Liver (tissue), 8 donors: ENCODE measurements at regions not wholly inside any gene's neighbourhood (a gene's known extent, or its start where the extent isn't known, plus 50 kb on each side); places are given as distances from the start of the nearest gene placed in this dataset.

Source experiments
- DNase-seq: peaks from one replicate; pipeline ENCODE4 v3.0.0-alpha.2; 2017; ENCODE audit warnings: low spot score
- H3K27ac ChIP-seq, 2 donors: one replicate each; pipeline ENCODE4 v1.7.0; 2013; ENCODE audit warnings: inconsistent platforms in 2 of 2, low read length in 2 of 2, control low read depth in 1 of 2, low read depth in 1 of 2, mild to moderate bottlenecking in 1 of 2
- H3K27me3 ChIP-seq, 4 donors: one replicate each; pipeline versions ENCODE4 v1.6.1 to v1.7.0; 2013; ENCODE audit warnings: low read length in 3 of 4, inconsistent platforms in 1 of 4, mild to moderate bottlenecking in 1 of 4, moderate library complexity in 1 of 4; ENCODE audit not compliant: control insufficient read depth in 4 of 4, insufficient read depth in 4 of 4
- H3K36me3 ChIP-seq, 4 donors: one replicate each; pipeline versions ENCODE4 v1.6.1 to v1.7.0; 2013; ENCODE audit warnings: low read length in 3 of 4, mild to moderate bottlenecking in 3 of 4, low read depth in 1 of 4, moderate library complexity in 1 of 4; ENCODE audit not compliant: control insufficient read depth in 4 of 4, insufficient read depth in 3 of 4
- H3K4me1 ChIP-seq, 4 donors: one replicate each; pipeline versions ENCODE4 v1.6.1 to v1.7.0; 2013; ENCODE audit warnings: low read length in 3 of 4, mild to moderate bottlenecking in 3 of 4, moderate library complexity in 1 of 4; ENCODE audit not compliant: control insufficient read depth in 4 of 4, insufficient read depth in 4 of 4
- H3K4me3 ChIP-seq, 3 donors: one replicate each; pipeline versions ENCODE4 v1.6.1 to v1.7.0; 2013; ENCODE audit warnings: low read length in 3 of 3, control low read depth in 1 of 3, low read depth in 1 of 3, mild to moderate bottlenecking in 1 of 3
- H3K9ac ChIP-seq, 2 donors: one replicate each; pipeline ENCODE4 v1.7.0; 2013; ENCODE audit warnings: low read length in 2 of 2, mild to moderate bottlenecking in 2 of 2, moderate library complexity in 2 of 2, control low read depth in 1 of 2, low read depth in 1 of 2
- H3K9me3 ChIP-seq, 4 donors: one replicate each; pipeline versions ENCODE4 v1.6.1 to v1.7.0; 2013; ENCODE audit warnings: low read length in 3 of 4; ENCODE audit not compliant: control insufficient read depth in 4 of 4
- EGR1 ChIP-seq, 2 donors: IDR thresholded peaks; 2 replicates each; pipeline ENCODE4 v1.6.1; 2016 to 2018; ENCODE audit warnings: antibody characterized with exemption in 2 of 2, low read depth in 2 of 2
- FOXA1 ChIP-seq: IDR thresholded peaks from 2 replicates; pipeline ENCODE4 v1.6.1; 2016; ENCODE audit warnings: antibody characterized with exemption
- FOXA2 ChIP-seq: IDR thresholded peaks from 2 replicates; pipeline ENCODE4 v1.6.1; 2016; ENCODE audit warnings: antibody characterized with exemption
- GABPA ChIP-seq, 2 donors: IDR thresholded peaks in 1 of 2; conservative IDR thresholded peaks in 1 of 2; 2 replicates each; pipeline ENCODE4 v1.6.1; 2016; ENCODE audit warnings: antibody characterized with exemption in 2 of 2, mild to moderate bottlenecking in 1 of 2, moderate library complexity in 1 of 2
- HNF4A ChIP-seq, 2 donors: conservative IDR thresholded peaks; 2 replicates each; pipeline ENCODE4 v1.6.1; 2016; ENCODE audit warnings: antibody characterized with exemption in 2 of 2, mild to moderate bottlenecking in 2 of 2
- HNF4G ChIP-seq: IDR thresholded peaks from 2 replicates; pipeline ENCODE4 v1.6.1; 2016; ENCODE audit warnings: antibody characterized with exemption
- JUND ChIP-seq, 2 donors: IDR thresholded peaks; 2 replicates each; pipeline ENCODE4 v1.6.1; 2016; ENCODE audit warnings: antibody characterized with exemption in 2 of 2
- NR2F2 ChIP-seq: IDR thresholded peaks from 2 replicates; pipeline ENCODE4 v1.6.1; 2016; ENCODE audit warnings: antibody characterized with exemption
- RAD21 ChIP-seq, 2 donors: IDR thresholded peaks; 2 replicates each; pipeline ENCODE4 v1.6.1; 2016; ENCODE audit warnings: antibody characterized with exemption in 2 of 2, mild to moderate bottlenecking in 2 of 2
- RXRA ChIP-seq, 2 donors: IDR thresholded peaks; 2 replicates each; pipeline ENCODE4 v1.6.1; 2017 to 2018; ENCODE audit warnings: antibody characterized with exemption in 2 of 2, mild to moderate bottlenecking in 1 of 2
- SP1 ChIP-seq: IDR thresholded peaks from 2 replicates; pipeline ENCODE4 v1.6.1; 2018; ENCODE audit warnings: antibody characterized with exemption, mild to moderate bottlenecking
- TAF1 ChIP-seq: conservative IDR thresholded peaks from 2 replicates; pipeline ENCODE4 v1.6.1; 2016; ENCODE audit warnings: antibody characterized with exemption, mild to moderate bottlenecking
- YY1 ChIP-seq: IDR thresholded peaks from 2 replicates; pipeline ENCODE4 v1.6.1; 2016; ENCODE audit warnings: antibody characterized with exemption, mild to moderate bottlenecking
- WGBS: extraction: QIAGEN DNeasy Blood & Tissue Kit; methylation state at CpG from one replicate; pipeline ENCODE4 v1.1.7; 2013; 5-methylcytosine and 5-hydroxymethylcytosine counted together
- TF ChIP-seq, protein P1 (sequence below): fragments of 150-350 bp; IDR thresholded peaks from 2 replicates; pipeline ENCODE4 v1.5.1; 2017; ENCODE audit warnings: improper control_type of control experiment, low read depth, low read length; ENCODE audit not compliant: missing input control
- TF ChIP-seq, protein P2 (sequence below): IDR thresholded peaks from 2 replicates; pipeline ENCODE4 v1.6.1; 2016; ENCODE audit warnings: antibody characterized with exemption
- TF ChIP-seq, protein P3 (sequence below): IDR thresholded peaks from 2 replicates; pipeline ENCODE4 v1.6.1; 2016; ENCODE audit warnings: antibody characterized with exemption, mild to moderate bottlenecking
- TF ChIP-seq, protein P4 (sequence below): IDR thresholded peaks from 2 replicates; pipeline ENCODE4 v1.6.1; 2016; ENCODE audit warnings: antibody characterized with exemption
- TF ChIP-seq, protein P5 (sequence below): IDR thresholded peaks from 2 replicates; pipeline ENCODE4 v1.6.1; 2016; ENCODE audit warnings: antibody characterized with exemption
- donor health status: healthy.
- donor health status: healthy.
- donor health status: healthy.
- donor health status: healthy.
- donor health status: healthy.

DNA sequence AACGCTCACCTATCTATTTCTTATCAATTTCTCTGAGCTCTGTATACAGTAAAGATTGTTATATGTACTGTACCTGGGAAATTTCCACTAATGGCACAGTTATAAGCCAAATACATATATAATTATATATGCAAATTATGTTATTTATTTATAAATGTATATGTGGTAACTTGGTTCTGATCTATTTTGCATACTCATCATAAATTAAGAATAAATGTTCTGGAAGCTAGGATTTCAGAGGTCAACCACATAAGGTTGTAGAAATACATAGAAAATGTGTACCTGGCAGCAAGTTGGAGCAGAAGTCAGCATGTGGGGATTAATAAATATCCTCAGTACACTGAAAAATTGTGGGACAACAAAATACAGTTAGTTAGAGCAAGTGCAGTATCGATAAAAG, 353.7 kb upstream of the ZNF521 start (continued):
- TF ChIP-seq, protein P1, sequence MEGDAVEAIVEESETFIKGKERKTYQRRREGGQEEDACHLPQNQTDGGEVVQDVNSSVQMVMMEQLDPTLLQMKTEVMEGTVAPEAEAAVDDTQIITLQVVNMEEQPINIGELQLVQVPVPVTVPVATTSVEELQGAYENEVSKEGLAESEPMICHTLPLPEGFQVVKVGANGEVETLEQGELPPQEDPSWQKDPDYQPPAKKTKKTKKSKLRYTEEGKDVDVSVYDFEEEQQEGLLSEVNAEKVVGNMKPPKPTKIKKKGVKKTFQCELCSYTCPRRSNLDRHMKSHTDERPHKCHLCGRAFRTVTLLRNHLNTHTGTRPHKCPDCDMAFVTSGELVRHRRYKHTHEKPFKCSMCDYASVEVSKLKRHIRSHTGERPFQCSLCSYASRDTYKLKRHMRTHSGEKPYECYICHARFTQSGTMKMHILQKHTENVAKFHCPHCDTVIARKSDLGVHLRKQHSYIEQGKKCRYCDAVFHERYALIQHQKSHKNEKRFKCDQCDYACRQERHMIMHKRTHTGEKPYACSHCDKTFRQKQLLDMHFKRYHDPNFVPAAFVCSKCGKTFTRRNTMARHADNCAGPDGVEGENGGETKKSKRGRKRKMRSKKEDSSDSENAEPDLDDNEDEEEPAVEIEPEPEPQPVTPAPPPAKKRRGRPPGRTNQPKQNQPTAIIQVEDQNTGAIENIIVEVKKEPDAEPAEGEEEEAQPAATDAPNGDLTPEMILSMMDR: no peak
- TF ChIP-seq FOXA1: no peak
- TF ChIP-seq NR2F2: no peak
- TF ChIP-seq GABPA (IDR thresholded peaks at IDR 0.05 in 1 of 2, conservative IDR thresholded peaks at IDR 0.05 in 1 of 2): no peak

DNA sequence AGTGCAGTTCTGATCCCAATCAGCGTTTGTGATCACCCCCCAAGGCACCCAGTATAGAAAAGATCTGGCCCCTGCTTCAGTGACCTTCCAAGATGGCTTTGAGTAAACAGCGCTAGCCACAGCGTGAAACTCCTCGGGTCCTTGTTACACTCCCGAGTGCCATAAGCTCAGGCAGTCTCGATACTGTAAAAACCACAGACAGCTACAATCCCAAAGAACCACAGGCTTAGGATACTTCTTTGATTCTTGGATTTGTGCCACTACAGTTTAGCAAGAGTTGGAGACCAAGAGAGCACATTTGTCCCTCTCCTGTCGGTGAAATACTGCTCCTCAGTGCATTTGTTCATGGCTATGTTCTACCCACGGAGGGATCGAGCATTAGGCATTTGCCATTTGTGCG, 352.5 kb upstream of the ZNF521 start:
- TF ChIP-seq FOXA1 (no peak), TAF1 (no peak), JUND (IDR thresholded peaks at IDR 0.05) (no peak), RAD21 (IDR thresholded peaks at IDR 0.05) (no peak), YY1 (no peak), HNF4A (conservative IDR thresholded peaks at IDR 0.05) (no peak), FOXA2 (no peak), RXRA (IDR thresholded peaks at IDR 0.05) (no peak), SP1 (no peak), NR2F2 (no peak), HNF4G (no peak), EGR1 (IDR thresholded peaks at IDR 0.05; ENCODE audit: low read depth in 2 of 2) (no peak), GABPA (IDR thresholded peaks at IDR 0.05 in 1 of 2, conservative IDR thresholded peaks at IDR 0.05 in 1 of 2) (no peak)
- TF ChIP-seq, protein P2, sequence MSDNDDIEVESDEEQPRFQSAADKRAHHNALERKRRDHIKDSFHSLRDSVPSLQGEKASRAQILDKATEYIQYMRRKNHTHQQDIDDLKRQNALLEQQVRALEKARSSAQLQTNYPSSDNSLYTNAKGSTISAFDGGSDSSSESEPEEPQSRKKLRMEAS: no peak
- TF ChIP-seq, protein P3, sequence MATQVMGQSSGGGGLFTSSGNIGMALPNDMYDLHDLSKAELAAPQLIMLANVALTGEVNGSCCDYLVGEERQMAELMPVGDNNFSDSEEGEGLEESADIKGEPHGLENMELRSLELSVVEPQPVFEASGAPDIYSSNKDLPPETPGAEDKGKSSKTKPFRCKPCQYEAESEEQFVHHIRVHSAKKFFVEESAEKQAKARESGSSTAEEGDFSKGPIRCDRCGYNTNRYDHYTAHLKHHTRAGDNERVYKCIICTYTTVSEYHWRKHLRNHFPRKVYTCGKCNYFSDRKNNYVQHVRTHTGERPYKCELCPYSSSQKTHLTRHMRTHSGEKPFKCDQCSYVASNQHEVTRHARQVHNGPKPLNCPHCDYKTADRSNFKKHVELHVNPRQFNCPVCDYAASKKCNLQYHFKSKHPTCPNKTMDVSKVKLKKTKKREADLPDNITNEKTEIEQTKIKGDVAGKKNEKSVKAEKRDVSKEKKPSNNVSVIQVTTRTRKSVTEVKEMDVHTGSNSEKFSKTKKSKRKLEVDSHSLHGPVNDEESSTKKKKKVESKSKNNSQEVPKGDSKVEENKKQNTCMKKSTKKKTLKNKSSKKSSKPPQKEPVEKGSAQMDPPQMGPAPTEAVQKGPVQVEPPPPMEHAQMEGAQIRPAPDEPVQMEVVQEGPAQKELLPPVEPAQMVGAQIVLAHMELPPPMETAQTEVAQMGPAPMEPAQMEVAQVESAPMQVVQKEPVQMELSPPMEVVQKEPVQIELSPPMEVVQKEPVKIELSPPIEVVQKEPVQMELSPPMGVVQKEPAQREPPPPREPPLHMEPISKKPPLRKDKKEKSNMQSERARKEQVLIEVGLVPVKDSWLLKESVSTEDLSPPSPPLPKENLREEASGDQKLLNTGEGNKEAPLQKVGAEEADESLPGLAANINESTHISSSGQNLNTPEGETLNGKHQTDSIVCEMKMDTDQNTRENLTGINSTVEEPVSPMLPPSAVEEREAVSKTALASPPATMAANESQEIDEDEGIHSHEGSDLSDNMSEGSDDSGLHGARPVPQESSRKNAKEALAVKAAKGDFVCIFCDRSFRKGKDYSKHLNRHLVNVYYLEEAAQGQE: no peak
- TF ChIP-seq, protein P1: no peak
- TF ChIP-seq, protein P4, sequence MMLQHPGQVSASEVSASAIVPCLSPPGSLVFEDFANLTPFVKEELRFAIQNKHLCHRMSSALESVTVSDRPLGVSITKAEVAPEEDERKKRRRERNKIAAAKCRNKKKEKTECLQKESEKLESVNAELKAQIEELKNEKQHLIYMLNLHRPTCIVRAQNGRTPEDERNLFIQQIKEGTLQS: no peak
- TF ChIP-seq, protein P5, sequence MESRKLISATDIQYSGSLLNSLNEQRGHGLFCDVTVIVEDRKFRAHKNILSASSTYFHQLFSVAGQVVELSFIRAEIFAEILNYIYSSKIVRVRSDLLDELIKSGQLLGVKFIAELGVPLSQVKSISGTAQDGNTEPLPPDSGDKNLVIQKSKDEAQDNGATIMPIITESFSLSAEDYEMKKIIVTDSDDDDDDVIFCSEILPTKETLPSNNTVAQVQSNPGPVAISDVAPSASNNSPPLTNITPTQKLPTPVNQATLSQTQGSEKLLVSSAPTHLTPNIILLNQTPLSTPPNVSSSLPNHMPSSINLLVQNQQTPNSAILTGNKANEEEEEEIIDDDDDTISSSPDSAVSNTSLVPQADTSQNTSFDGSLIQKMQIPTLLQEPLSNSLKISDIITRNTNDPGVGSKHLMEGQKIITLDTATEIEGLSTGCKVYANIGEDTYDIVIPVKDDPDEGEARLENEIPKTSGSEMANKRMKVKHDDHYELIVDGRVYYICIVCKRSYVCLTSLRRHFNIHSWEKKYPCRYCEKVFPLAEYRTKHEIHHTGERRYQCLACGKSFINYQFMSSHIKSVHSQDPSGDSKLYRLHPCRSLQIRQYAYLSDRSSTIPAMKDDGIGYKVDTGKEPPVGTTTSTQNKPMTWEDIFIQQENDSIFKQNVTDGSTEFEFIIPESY: no peak
- Histone ChIP-seq H3K27me3 (peaks cover 0 to 3% (median 0%) of the 10 kb centered on the region in 4 donors), H3K27ac (no peak overlapping the region), H3K9ac (no peak overlapping the region), H3K4me3 (no peak overlapping the region), H3K4me1 (no peaks in the 10 kb centered on the region), H3K9me3 (no peaks in the 10 kb centered on the region), H3K36me3 (no peaks in the 10 kb centered on the region)
- no peak for DNase-seq
- WGBS: 82% methylated on average over 10 of the region's 10 CpGs
